D721Med (cell line): ENCODE measurements at regions not wholly inside any gene's neighbourhood (a gene's known extent, or its start where the extent isn't known, plus 50 kb on each side); places are given as distances from the start of the nearest gene placed in this dataset.

Source experiments
- DNase-seq: peaks from one replicate; pipeline ENCODE4 v3.0.0; 2011; ENCODE audit warnings: low spot score; ENCODE audit not compliant: insufficient read length
- FAIRE-seq: peaks from 2 replicates; lab custom pipeline; 2011; peaks lifted over from hg19 to GRCh38; lab: Jason Lieb, UNC
- CTCF ChIP-seq: IDR thresholded peaks from 2 replicates; pipeline ENCODE4 v1.5.1; 2012; ENCODE audit warnings: mild to moderate bottlenecking, control low read depth; ENCODE audit not compliant: insufficient read depth; ENCODE audit errors: missing control alignments

- DNase-seq = no peak
- FAIRE-seq = no peak
- TF ChIP-seq CTCF = no peak
Measured at GRCh38 chr7:38112075-38112474, 66.0 kb upstream of the STARD3NL start.

- no peak for TF ChIP-seq CTCF
- FAIRE-seq (no peak), DNase-seq (no peak)
Measured at GRCh38 chr7:38120076-38120475, 58.0 kb upstream of the STARD3NL start.

GRCh38 chr7:38122501-38122900 lies 55.5 kb upstream of the STARD3NL start:
- no peak for TF ChIP-seq CTCF
- no peak for FAIRE-seq
- DNase-seq = no peak

GRCh38 chr7:38123494-38123893 lies 54.6 kb upstream of the STARD3NL start:
- no peak for TF ChIP-seq CTCF
- DNase-seq (no peak), FAIRE-seq (no peak)

- no peak for TF ChIP-seq CTCF
- DNase-seq (no peak), FAIRE-seq (no peak)
Measured at GRCh38 chr7:38127216-38128207, 50.5 kb upstream of the STARD3NL start.
